Lower lobe of right lung (tissue), 2 donors: ENCODE measurements at regions not wholly inside any gene's neighbourhood (a gene's known extent, or its start where the extent isn't known, plus 50 kb on each side); places are given as distances from the start of the nearest gene placed in this dataset.

Experiments
- ATAC-seq, 2 donors: fragments of 200-7000 bp; cut with Tn5 transposase; one replicate each; pipeline ENCODE4 v1.9.1; 2020 to 2022; ENCODE audit warnings: mild to moderate bottlenecking in 2 of 2, moderate library complexity in 2 of 2
- DNase-seq: peaks from one replicate; pipeline ENCODE4 v3.0.0-alpha.2; 2020
- H3K27ac ChIP-seq: fragments of 200-600 bp; one replicate; pipeline ENCODE4 v1.8.0; 2022
- H3K27me3 ChIP-seq: fragments of 200-600 bp; one replicate; pipeline ENCODE4 v1.8.0; 2022; ENCODE audit warnings: low read depth
- H3K36me3 ChIP-seq: fragments of 200-600 bp; one replicate; pipeline ENCODE4 v1.8.0; 2022; ENCODE audit warnings: mild to moderate bottlenecking
- H3K4me1 ChIP-seq: fragments of 200-600 bp; one replicate; pipeline ENCODE4 v1.8.0; 2022
- H3K4me3 ChIP-seq: fragments of 200-600 bp; one replicate; pipeline ENCODE4 v1.8.0; 2022; ENCODE audit warnings: mild to moderate bottlenecking
- H3K9me3 ChIP-seq: fragments of 200-600 bp; one replicate; pipeline ENCODE4 v1.8.0; 2022
- CTCF ChIP-seq: fragments of 200-600 bp; IDR thresholded peaks from one replicate; pipeline ENCODE4 v1.8.0; 2022; ENCODE audit warnings: antibody characterized with exemption, mild to moderate bottlenecking
- intact Hi-C: fragments of 100-400 bp; cut with DNase I; formaldehyde crosslinking; loops from one replicate; pipeline ENCODE4 v1.11.0; 2022
- donor health status: DM: no; HTN: yes; CAD: no; lungs with severe emphysema.

GRCh38 chr4:10740251-10740650 is 55.7 kb upstream of the CLNK start:
- Histone ChIP-seq H3K27ac (no peak overlapping the region), H3K4me1 (no peaks in the 10 kb centered on the region), H3K4me3 (no peak overlapping the region), H3K36me3 (no peaks in the 10 kb centered on the region), H3K9me3 (no peaks in the 10 kb centered on the region), H3K27me3 (no peaks in the 10 kb centered on the region)
- intact Hi-C loops, result no loop called here
- no peak for ATAC-seq
- no peak for DNase-seq
- no peak for TF ChIP-seq CTCF

GRCh38 chr4:10738826-10739489 is 54.4 kb upstream of the CLNK start:
- Histone ChIP-seq H3K27ac (no peak overlapping the region), H3K9me3 (no peaks in the 10 kb centered on the region), H3K4me3 (no peak overlapping the region), H3K4me1 (no peaks in the 10 kb centered on the region), H3K36me3 (no peaks in the 10 kb centered on the region), H3K27me3 (no peaks in the 10 kb centered on the region)
- no peak for TF ChIP-seq CTCF
- no peak for ATAC-seq
- intact Hi-C loops, result no loop called here
- DNase-seq, result no peak

- no peaks in the 10 kb centered on the region for H3K36me3 ChIP-seq
- DNase-seq (no peak), ATAC-seq (no peak)
- H3K27ac ChIP-seq, result no peak overlapping the region
- no peaks in the 10 kb centered on the region for H3K9me3 ChIP-seq
- no peaks in the 10 kb centered on the region for H3K27me3 ChIP-seq
- no peak for TF ChIP-seq CTCF
- H3K4me3 ChIP-seq, result no peak overlapping the region
- intact Hi-C loops, result no loop called here
- H3K4me1 ChIP-seq, result no peaks in the 10 kb centered on the region
These were observed 52.8 kb upstream of the CLNK start for GRCh38 chr4:10737337-10737736.

GRCh38 chr4:10736895-10737294 is 52.3 kb upstream of the CLNK start:
- Histone ChIP-seq H3K4me3 (no peak overlapping the region), H3K27ac (no peak overlapping the region), H3K27me3 (no peaks in the 10 kb centered on the region), H3K9me3 (no peaks in the 10 kb centered on the region), H3K4me1 (no peaks in the 10 kb centered on the region), H3K36me3 (no peaks in the 10 kb centered on the region)
- ATAC-seq (no peak), DNase-seq (no peak)
- intact Hi-C loops, result no loop called here
- TF ChIP-seq CTCF, result no peak

GRCh38 chr4:10736266-10736665 is 51.7 kb upstream of the CLNK start:
- H3K9me3 ChIP-seq, result no peaks in the 10 kb centered on the region
- intact Hi-C loops, result no loop called here
- no peaks in the 10 kb centered on the region for H3K27me3 ChIP-seq
- no peak for ATAC-seq
- no peaks in the 10 kb centered on the region for H3K4me1 ChIP-seq
- no peak for TF ChIP-seq CTCF
- no peak overlapping the region for H3K27ac ChIP-seq
- DNase-seq, result no peak
- no peaks in the 10 kb centered on the region for H3K36me3 ChIP-seq
- no peak overlapping the region for H3K4me3 ChIP-seq
